Duodenal mucosa (tissue), 2 donors: ENCODE measurements at regions not wholly inside any gene's neighbourhood (a gene's known extent, or its start where the extent isn't known, plus 50 kb on each side); places are given as distances from the start of the nearest gene placed in this dataset.

Source experiments
- H3K27ac ChIP-seq: one replicate; pipeline ENCODE4 v1.7.0; 2013; ENCODE audit warnings: low read depth, low read length
- H3K27me3 ChIP-seq, 2 donors: one replicate each; pipeline ENCODE4 v1.7.0; 2013; ENCODE audit warnings: low read length in 2 of 2, control low read depth in 1 of 2; ENCODE audit not compliant: insufficient read depth in 2 of 2, control insufficient read depth in 1 of 2
- H3K36me3 ChIP-seq, 2 donors: one replicate each; pipeline ENCODE4 v1.7.0; 2013; ENCODE audit warnings: low read length in 2 of 2, control low read depth in 1 of 2; ENCODE audit not compliant: insufficient read depth in 2 of 2, control insufficient read depth in 1 of 2
- H3K4me1 ChIP-seq, 2 donors: one replicate each; pipeline ENCODE4 v1.7.0; 2013; ENCODE audit warnings: low read length in 2 of 2, control low read depth in 1 of 2; ENCODE audit not compliant: insufficient read depth in 2 of 2, control insufficient read depth in 1 of 2
- H3K4me3 ChIP-seq, 2 donors: one replicate each; pipeline ENCODE4 v1.7.0; 2013; ENCODE audit warnings: low read length in 2 of 2, low read depth in 1 of 2
- H3K9ac ChIP-seq, 2 donors: one replicate each; pipeline ENCODE4 v1.7.0; 2013; ENCODE audit warnings: low read length in 2 of 2, low read depth in 1 of 2
- H3K9me3 ChIP-seq, 2 donors: one replicate each; pipeline ENCODE4 v1.7.0; 2013; ENCODE audit warnings: low read length in 2 of 2, control low read depth in 1 of 2; ENCODE audit not compliant: control insufficient read depth in 1 of 2

DNA sequence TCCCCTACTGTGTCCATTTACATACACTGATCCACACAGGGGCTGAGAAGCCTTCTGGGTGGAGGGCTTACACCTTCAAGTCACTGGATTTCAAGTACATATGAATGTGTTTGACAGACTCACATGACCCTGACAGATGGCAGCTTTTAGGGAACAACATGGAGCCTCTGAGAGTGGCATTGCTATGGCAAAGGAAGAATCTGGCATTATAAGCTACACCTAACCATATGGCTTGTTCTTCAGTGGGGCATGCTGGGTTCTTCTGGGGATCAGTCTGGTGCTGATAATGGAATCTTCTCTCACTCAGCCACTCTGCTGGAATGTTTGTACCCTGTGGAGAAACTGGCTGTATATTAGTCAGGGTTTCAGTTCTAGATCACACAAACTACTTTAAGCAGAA lies 68.5 kb upstream of the PDE4B start:
- H3K27me3 ChIP-seq = no peaks in the 10 kb centered on the region
- no peaks in the 10 kb centered on the region for H3K36me3 ChIP-seq
- H3K4me1 ChIP-seq = no peaks in the 10 kb centered on the region
- no peak overlapping the region for H3K9ac ChIP-seq
- H3K4me3 ChIP-seq = no peak overlapping the region
- H3K9me3 ChIP-seq = no peaks in the 10 kb centered on the region
- no peak overlapping the region for H3K27ac ChIP-seq

DNA sequence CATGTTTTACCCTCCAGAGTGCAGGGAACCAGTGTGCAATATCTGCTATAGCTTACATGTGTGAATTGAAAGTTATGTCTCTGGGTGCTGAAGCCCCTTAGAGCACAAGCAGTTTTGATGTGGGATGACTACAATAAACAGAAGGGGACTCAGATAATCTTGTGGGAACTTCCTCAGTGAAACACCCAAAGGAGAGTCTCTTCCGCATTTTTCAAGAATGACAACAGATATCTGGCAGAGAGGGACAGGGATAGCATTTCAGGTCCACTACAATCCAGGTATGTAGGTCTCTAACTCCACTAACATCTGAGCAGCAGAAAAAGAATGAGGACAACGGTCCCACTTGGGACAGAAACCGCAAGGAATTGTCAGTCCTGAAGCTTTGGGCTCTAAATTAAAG lies 67.6 kb upstream of the PDE4B start:
- Histone ChIP-seq H3K9ac (no peak overlapping the region), H3K27me3 (no peaks in the 10 kb centered on the region), H3K4me3 (no peak overlapping the region), H3K36me3 (no peaks in the 10 kb centered on the region), H3K9me3 (no peaks in the 10 kb centered on the region), H3K27ac (no peak overlapping the region), H3K4me1 (no peaks in the 10 kb centered on the region)

DNA sequence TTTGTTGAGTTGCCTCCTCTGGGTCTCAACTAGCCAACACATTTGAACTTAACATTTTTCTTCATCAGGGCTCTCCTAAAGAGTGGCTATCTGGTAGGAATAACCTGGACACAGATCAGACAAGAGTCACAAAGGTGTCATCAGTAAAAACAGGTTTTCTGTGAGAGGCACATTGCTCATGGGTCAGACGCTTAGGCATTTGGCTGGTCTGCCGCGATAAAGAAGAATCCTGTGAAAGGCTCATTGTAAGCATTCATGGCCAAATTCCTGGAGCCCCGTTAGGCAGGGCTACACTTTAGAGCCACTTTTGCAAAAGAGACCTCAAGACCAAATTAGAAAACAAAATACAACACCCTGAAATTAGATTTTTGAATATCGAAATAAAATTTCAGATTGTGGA lies 64.2 kb upstream of the PDE4B start:
- Histone ChIP-seq H3K27me3 (no peaks in the 10 kb centered on the region), H3K27ac (no peak overlapping the region), H3K9ac (no peak overlapping the region), H3K4me1 (no peaks in the 10 kb centered on the region), H3K9me3 (no peaks in the 10 kb centered on the region), H3K36me3 (no peaks in the 10 kb centered on the region), H3K4me3 (no peak overlapping the region)

DNA sequence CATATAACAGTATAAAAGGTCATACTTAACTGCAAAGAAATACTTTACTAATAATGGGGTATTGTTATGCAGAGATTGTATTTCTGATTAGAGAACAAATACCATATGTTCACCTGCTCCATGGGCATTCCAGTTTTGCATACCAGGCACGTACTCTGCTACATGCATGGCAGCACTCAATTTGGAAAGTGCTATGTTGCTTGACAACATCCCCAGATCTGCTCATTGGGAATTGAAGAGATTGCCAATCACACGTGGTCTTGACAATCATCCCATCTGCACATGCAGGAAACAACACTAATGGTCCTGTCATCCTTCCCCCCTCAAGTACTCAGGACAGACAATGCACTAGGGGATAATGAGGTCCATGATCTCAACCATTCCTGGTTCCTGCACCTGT lies 63.4 kb upstream of the PDE4B start:
- H3K36me3 ChIP-seq = no peaks in the 10 kb centered on the region
- no peak overlapping the region for H3K9ac ChIP-seq
- no peaks in the 10 kb centered on the region for H3K4me1 ChIP-seq
- no peak overlapping the region for H3K27ac ChIP-seq
- no peak overlapping the region for H3K4me3 ChIP-seq
- H3K9me3 ChIP-seq = no peaks in the 10 kb centered on the region
- H3K27me3 ChIP-seq = no peaks in the 10 kb centered on the region

DNA sequence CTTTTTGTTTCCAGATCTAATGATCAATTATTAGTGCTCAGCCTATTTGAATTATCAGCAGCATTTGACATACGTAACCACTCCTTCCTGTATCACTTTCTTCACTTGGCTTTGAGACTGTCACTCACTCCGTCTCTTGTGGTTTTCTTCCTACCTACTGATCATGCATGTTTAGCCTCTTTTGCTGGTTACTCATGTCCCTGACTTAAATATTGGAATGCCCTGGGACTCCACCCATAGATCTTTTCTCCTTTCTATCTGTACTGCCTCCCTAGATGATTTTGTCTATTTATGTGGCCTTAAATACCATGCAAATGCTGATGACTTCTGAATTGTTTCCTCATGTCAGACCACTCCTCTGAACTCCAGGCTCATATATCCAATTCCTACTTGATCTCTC lies 57.7 kb upstream of the PDE4B start:
- Histone ChIP-seq H3K9me3 (no peaks in the 10 kb centered on the region), H3K27ac (no peak overlapping the region), H3K4me3 (no peak overlapping the region), H3K9ac (no peak overlapping the region), H3K36me3 (no peaks in the 10 kb centered on the region), H3K27me3 (no peaks in the 10 kb centered on the region), H3K4me1 (no peaks in the 10 kb centered on the region)

DNA sequence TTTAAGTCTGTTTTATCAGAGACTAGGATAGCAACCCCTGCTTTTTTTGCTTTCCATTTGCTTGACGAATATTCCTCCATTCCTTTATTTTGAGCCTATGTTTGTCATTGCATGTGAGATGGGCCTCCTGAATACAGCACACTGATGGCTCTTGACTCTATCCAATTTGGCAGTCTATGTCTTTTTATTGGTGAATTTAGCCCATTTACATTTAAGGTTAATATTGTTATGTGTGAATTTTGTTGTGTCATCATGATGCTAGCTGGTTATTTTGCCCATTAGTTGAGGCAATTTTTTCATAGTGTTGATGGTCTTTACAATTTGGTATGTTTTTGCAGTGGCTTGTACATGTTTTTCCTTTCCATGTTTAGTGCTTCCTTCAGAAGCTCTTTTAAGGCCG lies 50.7 kb upstream of the PDE4B start:
- H3K9me3 ChIP-seq = peaks cover 5 to 7% of the 10 kb centered on the region in 2 donors
- no peak overlapping the region for H3K9ac ChIP-seq
- H3K27me3 ChIP-seq = no peaks in the 10 kb centered on the region
- H3K27ac ChIP-seq = no peak overlapping the region
- no peaks in the 10 kb centered on the region for H3K4me1 ChIP-seq
- no peak overlapping the region for H3K4me3 ChIP-seq
- no peaks in the 10 kb centered on the region for H3K36me3 ChIP-seq
